PC-9 (cell line): ENCODE measurements at regions not wholly inside any gene's neighbourhood (a gene's known extent, or its start where the extent isn't known, plus 50 kb on each side); places are given as distances from the start of the nearest gene placed in this dataset.

Source experiments
- EZH2 ChIP-seq: fragments of 200-600 bp; sonication (generic); IDR thresholded peaks from 2 replicates; pipeline ENCODE4 v1.8.0; 2017; ENCODE audit warnings: antibody characterized with exemption, low read depth
- TF ChIP-seq, protein P1 (sequence below): fragments of 200-600 bp; sonication (generic); conservative IDR thresholded peaks from 2 replicates; pipeline ENCODE4 v1.6.1; 2017; ENCODE audit warnings: mixed run types, antibody characterized with exemption, mild to moderate bottlenecking, moderate library complexity

DNA sequence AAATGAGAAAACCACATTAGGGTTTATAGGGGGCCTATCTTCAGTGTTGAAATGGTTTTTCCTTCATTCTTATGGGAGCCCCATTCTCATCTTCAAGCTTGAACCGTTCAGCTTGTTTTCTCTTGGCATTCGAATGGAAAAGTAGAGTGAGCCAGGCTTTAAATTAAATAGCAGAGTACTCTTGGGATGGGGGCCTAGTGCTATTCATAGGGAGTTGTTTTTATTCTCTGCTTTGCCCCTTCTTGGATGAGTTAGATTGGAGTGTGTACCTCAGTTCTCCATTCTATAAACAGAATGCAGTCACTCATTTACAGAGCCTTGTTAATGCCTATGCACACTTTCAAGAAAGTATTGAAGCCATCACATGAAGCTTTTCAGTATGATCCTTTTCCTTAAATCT is 127.9 kb downstream of the FAM170A start:
- TF ChIP-seq, protein P1, sequence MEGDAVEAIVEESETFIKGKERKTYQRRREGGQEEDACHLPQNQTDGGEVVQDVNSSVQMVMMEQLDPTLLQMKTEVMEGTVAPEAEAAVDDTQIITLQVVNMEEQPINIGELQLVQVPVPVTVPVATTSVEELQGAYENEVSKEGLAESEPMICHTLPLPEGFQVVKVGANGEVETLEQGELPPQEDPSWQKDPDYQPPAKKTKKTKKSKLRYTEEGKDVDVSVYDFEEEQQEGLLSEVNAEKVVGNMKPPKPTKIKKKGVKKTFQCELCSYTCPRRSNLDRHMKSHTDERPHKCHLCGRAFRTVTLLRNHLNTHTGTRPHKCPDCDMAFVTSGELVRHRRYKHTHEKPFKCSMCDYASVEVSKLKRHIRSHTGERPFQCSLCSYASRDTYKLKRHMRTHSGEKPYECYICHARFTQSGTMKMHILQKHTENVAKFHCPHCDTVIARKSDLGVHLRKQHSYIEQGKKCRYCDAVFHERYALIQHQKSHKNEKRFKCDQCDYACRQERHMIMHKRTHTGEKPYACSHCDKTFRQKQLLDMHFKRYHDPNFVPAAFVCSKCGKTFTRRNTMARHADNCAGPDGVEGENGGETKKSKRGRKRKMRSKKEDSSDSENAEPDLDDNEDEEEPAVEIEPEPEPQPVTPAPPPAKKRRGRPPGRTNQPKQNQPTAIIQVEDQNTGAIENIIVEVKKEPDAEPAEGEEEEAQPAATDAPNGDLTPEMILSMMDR = no peak
- TF ChIP-seq EZH2 = no peak
